Activated CD8-positive, alpha-beta memory T cell treated with anti-CD3 and anti-CD28 coated beads, Interleukin-2, amount 50 U/mL, for 24 hours (primary cell): ENCODE measurements at regions not wholly inside any gene's neighbourhood (a gene's known extent, or its start where the extent isn't known, plus 50 kb on each side); places are given as distances from the start of the nearest gene placed in this dataset.

Experiments used
- DNase-seq: peaks from one replicate; pipeline ENCODE4 v3.0.0-alpha.2; 2020; ENCODE audit errors: extremely low read depth

- DNase-seq = no peak
Measured at GRCh38 chr20:56996533-56996932, 269.9 kb downstream of the BMP7 start.

DNA sequence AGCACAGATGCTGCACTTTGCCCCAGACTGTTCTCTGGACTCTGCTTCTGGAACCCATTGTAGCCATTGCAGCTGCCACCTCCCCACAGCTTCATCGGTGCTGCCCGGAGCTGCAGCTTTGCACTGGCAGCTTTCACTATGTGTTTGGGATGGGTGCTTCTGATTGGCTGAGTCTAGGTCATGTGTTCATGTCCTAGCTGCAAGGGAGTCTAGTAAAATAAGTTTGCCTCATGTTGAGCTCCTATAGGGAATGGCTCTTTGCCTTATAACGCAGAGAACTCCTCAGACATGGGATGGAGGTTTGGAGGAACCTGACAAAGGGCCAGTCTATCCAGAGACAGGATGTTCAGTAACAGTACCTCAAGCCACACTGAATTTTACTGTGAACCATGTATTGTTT lies 268.0 kb downstream of the BMP7 start:
- DNase-seq = no peak

DNA sequence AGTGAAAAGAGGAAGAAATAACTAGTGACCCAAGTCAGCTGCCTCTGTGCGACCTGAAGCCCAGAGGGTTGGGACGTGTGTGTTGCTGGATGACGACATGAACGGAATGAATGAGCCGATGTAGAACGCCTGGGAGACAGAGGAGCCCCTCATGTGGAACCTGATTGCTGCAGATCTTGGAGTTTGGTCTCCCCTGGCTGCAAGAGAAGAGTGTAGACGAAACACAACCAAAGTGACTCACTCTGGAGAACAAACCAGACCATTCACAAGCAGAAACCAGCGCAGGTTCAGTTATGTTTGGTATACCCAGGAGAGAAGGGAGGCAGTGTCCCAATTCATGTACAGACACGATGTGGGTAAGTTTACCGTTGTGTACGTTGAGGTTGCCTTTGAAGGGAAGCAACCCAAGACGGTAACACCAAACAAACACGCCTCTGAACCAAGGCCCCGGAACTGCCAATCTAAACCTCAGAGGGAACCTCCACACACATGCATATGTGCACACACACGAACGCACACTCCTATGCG lies 265.9 kb downstream of the BMP7 start:
- no peak for DNase-seq

GRCh38 chr20:57001126-57001767 lies 265.2 kb downstream of the BMP7 start:
- DNase-seq = no peak

- DNase-seq = no peak
Measured at GRCh38 chr20:57002066-57002570, 264.3 kb downstream of the BMP7 start.

- no peak for DNase-seq
Measured at GRCh38 chr20:57003012-57003411, 263.4 kb downstream of the BMP7 start.

DNA sequence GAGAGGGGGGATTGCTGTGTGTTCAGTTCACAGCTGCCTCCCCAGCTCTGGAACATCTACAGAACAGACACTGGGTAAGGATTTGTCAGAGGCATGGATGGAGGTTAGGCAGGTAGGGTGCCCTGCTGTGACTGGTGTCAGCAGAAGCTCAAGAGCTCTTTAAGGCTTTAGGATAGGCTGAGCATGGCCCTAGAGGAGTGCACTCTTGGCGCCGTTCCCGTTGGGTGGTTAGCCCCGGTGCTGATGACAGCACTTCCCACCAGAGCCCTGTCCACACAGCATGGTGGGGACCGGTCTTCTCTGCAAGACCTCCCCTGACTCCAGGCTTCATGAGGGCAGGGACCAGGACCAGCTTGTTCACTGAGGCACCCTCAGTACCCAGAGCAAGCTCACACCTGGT lies 262.0 kb downstream of the BMP7 start:
- DNase-seq = no peak

DNA sequence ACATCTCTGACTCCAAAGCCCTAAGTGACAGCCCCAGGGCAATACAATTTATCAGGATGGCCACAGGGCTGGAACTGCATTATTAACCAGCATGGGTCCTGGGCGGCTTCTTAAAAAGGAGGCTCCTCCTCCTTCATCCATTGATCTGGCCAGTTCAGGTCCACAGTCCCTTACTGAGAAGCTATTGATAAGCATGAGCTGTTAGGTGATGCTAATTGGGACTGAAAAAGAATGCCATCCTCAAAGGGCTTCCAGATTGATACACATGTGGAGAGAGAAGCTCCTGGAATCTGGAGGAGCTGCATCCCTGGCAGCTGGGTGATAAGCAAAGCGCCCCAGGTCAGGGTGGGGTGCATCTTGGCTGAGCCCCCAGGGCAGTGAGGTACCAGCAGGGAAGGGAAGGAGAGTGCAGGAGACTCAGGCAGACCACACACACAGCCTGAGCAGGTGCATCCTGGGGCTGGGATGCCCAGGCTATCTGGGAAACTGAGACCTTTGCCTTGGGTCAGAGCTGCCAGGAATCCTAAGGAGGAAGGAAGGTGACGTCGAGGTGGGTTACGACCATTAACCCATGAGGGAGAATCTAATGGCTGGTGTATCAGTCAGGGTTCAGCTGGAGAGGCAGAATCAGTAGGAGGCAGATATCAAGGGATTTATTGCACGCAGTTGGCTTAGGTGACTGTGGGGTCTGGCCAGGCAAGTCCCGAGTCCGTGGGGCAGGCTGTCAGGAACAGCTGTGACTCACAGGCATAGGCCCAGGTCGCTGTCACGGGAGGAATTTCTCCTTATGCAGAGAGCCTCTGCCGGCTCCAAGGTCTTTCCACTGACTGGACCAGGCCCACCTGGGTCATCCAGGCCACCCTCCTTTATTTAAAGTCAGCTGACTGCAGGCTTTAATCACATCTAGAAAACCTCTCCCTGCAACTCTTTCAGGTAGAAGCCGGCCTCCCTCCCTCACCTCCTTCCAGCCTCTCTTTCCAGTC lies 261.2 kb downstream of the BMP7 start:
- DNase-seq = no peak

DNA sequence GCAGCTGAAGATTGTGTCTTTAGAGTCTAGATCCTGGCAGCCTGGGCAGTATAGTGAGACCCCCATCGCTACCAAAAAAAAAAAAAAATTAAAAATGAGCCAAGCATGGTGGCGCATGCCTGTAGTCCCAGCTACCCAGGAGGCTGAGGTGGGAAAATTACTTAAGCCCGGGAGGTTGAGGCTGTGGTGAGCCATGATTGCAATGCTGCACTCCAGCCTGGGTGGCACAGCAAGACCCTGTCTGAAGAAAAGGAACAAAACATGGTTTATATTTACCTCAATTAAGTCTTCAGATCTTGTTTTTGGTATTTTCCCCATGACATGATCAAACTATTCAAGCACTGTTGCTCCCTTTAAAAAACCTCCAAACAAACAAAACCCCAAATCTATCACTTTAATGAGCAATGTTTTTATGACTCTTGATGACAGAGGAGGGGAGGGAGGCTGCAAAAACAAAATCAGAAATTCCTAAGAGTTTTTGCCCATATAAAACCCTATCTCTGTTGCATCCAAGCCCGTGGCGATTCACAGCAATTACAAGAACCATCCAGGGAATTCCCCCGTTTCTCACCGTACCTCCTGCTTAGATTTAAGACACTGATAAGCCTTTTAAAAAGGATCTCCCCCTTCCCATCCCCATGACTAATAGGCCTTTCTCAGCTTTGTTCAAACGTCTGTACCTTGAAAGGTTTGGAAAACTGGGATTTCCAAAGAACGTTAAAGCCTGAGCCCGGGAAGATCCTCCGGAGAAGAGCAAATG lies 259.9 kb downstream of the BMP7 start:
- DNase-seq = no peak

DNA sequence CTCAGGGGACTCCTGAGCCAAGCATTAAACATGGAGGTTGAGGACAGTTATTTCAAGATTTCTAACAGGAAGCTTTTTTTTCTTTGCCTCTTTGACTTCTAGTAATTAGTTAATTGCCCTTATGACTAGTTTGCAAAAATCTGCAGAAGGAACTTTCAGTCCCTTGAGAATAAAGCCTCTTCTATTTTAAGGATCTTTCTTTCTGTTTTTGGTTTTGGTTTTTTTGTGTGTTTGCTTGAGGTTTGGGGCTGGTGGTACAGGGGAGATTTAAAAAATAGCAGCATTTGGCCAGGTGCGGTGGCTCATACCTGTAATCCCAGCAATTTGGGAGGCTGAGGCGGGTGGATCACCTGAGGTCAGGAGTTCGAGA lies 259.3 kb downstream of the BMP7 start:
- no peak for DNase-seq

DNA sequence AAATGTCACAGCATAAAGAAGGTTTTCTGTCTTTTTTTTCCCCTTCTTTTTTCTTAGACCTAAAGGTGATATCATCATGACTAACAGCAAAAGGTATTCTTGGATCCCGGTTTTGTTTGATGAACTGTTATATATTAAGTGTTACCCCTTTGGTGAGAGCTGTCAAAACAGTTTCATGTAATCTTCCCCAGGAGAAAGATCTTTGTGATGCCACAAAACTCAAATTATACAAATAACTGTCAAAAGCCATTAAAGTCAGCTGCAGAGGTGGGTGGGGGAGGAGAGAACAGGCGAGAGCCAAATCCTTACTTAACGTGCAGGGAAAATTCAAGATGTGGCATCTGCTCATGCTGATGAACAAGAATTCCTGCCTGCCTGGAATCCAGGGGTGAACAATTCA lies 258.2 kb downstream of the BMP7 start:
- no peak for DNase-seq

- DNase-seq = no peak
Measured at GRCh38 chr20:57009355-57009754, 257.1 kb downstream of the BMP7 start.

DNA sequence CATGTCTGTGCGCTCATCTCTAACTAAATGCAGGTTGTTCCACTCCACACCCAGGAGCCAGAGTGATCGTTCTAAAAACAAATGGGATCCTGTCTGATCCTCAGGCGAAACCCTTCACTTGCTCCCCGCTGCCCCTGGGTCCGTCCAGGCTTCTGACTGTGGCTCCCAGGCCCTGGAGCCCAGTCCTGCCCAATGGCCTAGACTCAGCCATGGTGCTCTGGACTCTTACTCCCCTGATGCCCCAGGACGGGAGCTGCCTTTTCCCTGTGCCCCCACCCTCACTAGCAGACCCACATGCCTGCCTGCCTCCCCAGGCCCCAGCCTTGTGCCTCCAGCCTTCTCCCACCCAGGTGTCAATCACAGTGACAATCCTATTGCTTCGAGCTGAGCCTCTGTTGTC lies 256.7 kb downstream of the BMP7 start:
- DNase-seq = no peak

- DNase-seq = no peak
Measured at GRCh38 chr20:57012691-57013090, 253.8 kb downstream of the BMP7 start.

DNA sequence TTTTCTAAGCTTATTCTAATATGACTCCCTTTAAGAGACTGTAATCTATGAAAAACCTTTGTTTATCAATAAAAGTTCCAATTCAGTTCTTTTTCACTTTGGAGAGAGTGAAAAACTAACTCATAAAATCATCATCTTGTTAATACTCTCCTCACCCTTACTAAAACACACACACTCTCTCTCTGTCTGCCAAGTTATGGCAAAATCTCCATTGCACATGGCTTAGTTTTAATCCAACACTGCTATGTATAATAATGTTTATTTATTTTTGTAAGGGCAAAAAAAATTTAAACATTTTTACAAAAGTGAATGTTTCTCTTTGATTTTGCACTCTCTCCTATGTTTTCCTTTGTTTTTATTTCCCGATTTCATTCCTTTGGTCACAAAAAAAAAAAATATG lies 253.2 kb downstream of the BMP7 start:
- DNase-seq = no peak

DNA sequence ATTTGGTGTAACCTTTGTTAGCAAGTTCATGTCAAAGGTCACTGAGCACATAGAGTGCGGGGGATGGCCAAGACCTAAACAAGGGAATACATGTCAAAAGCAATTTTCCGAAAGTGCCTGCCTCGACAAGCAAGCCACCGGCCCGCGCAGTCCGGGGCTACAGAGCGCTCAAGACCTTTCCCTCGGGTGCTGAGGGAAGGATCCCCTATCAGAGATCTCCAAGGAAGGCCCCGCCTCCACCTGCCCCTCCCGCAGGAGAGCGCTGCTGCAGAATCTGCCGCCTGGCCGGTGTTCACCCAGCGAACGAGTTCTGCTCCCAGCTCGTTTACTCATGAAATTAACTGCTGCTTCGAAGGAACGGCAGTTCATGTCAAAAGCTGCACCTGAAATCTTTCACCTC lies 252.7 kb downstream of the BMP7 start:
- no peak for DNase-seq

GRCh38 chr20:57020364-57020763 lies 246.1 kb downstream of the BMP7 start:
- DNase-seq = no peak

GRCh38 chr20:57022306-57022705 lies 244.1 kb downstream of the BMP7 start:
- no peak for DNase-seq

DNA sequence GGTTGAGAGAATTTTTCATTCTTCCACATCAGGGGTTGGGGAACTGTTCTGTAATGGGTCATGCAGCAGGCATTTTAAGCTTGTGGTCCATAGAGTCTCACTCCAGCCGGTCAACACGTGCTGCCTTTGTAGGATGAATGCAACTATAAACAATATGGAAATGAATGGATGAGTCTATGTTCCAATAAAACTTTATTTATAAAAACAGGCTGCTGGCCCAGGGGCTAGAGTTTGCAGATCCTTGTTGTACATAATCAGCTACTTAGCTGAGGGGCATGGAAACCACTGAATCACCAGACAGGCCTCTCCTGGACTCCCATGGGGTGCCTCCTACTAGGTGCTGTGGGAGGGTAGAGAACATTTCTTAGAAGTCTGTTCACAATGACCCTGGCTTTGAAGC lies 243.4 kb downstream of the BMP7 start:
- no peak for DNase-seq

- DNase-seq = no peak
Measured at GRCh38 chr20:57023997-57024396, 242.4 kb downstream of the BMP7 start.

DNA sequence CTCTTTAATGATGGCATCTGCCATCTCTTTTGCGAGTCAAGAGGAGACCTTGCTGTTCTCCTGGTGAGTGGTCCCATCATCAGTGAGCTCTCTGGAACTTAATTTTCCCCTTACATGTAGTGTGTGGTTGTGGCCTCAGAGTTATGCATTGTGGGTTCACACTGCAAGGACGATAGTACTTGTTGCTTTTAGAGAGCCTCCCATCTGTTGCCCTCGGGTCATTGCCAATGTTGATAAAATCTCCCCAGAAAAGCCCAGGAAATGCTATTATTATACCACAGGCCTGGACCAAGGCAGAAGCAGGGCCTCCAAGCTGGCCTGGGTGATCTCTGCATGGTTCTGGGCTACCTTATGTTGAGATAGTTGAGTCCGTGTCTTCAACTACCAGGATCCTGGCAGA lies 241.6 kb downstream of the BMP7 start:
- no peak for DNase-seq

- DNase-seq = no peak
Measured at GRCh38 chr20:57025261-57025660, 241.2 kb downstream of the BMP7 start.
